ENCODE measurements at regions not wholly inside any gene's neighbourhood (a gene's known extent, or its start where the extent isn't known, plus 50 kb on each side); places are given as distances from the start of the nearest gene placed in this dataset.

DNA sequence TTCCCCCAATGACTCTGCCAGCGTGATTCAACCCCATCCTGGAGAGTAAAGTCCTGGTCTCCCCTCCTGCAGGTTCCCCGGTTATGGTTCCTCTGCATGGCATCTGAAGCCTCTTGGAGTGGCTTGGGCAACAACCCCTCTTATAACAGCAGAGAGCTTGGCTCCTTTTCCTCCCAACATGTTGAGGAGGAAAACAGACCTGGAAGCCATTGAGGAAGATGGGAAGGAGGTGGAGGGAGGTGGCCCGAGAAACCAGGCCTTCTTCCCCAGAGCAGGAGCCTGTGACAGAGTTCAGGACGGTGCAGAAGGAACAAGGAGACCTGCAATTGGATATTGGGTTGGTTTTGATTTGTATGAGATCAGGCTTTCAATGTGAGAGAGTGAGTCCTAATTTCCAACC is 184.0 kb upstream of the ADCY1 start:
- Mint-ChIP-seq H3K27me3 (peaks cover 7% of the 10 kb centered on the region), H3K36me3 (no peaks in the 10 kb centered on the region), H3K4me3 (no peak overlapping the region), H3K9me3 (peaks cover 8% of the 10 kb centered on the region), H3K27ac (no peak overlapping the region), H3K4me1 (no peaks in the 10 kb centered on the region)
- DNase-seq (ENCODE audit: low spot score in 2 of 2) (no peak), ATAC-seq (ENCODE audit: low read depth) (no peak)

DNA sequence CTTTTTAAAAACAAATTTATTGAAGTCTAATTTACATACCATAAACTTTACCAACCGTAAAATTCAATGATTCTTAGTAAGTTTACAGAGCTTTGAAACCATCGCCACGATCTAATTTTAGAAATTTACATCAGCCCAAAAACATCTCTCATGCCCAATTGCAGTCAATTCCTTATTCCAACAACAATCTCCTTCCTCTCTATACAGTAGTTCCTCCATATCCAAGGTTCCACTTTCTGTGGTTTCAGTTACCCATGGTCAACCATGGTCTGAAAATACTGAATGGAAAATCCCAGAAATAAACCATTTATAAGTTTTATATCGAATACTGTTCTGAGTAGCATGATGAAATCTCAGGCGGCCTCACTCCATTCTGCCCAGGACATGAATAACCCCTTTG is 183.4 kb upstream of the ADCY1 start:
- ATAC-seq (ENCODE audit: low read depth) = no peak
- H3K4me3 Mint-ChIP-seq = no peak overlapping the region
- DNase-seq (ENCODE audit: low spot score in 2 of 2) = no peak
- H3K4me1 Mint-ChIP-seq = no peaks in the 10 kb centered on the region
- peaks cover 1% of the 10 kb centered on the region for H3K27me3 Mint-ChIP-seq
- H3K9me3 Mint-ChIP-seq = peaks cover 8% of the 10 kb centered on the region
- H3K27ac Mint-ChIP-seq = no peak overlapping the region
- H3K36me3 Mint-ChIP-seq = no peaks in the 10 kb centered on the region

DNA sequence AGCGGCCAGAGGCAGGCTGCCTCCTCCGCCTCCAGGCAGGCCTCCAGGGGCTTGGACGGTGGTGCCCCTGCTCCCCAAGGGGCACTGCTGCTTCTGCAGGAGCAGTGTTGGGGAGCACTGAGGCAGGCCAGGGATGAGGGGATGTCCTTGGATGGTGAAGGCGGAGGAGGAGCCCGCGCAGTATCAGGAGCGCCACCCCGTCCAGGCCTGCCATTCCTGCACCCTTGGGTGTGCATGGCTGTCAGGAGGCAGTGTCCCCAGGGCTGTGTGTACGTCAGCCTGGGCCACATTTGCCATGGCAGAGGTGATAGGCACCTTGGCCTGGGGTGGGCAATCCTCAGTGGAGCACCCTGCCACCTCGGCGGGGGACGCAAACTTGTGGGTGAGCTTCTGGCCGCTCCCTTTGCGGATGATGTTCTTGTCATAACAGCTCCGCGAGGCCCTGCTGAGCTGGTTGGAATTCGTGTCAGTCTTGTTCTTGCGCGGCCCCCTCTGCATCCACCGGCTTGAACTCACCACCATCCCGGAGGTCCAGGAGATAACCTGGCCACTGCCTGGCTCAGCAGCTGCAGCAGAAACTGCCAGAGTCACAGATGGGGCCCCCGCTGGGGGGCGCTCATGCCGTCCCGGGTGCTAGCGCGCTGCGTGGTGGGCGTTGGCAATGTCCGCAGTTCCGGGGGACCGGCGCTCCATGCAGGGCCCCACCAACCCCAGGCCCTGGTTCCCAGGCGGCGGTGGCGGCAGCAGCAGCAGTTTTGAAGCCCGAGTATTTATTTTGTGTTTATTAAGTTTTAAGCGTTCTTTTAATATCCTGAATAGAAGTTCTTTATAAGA is 182.3 kb upstream of the ADCY1 start:
- Mint-ChIP-seq H3K4me1 (no peaks in the 10 kb centered on the region), H3K4me3 (no peak overlapping the region), H3K27ac (no peak overlapping the region), H3K9me3 (peaks cover 10% of the 10 kb centered on the region), H3K27me3 (no peaks in the 10 kb centered on the region), H3K36me3 (no peaks in the 10 kb centered on the region)
- DNase-seq (ENCODE audit: low spot score in 2 of 2) = no peak
- ATAC-seq (ENCODE audit: low read depth) = no peak

DNA sequence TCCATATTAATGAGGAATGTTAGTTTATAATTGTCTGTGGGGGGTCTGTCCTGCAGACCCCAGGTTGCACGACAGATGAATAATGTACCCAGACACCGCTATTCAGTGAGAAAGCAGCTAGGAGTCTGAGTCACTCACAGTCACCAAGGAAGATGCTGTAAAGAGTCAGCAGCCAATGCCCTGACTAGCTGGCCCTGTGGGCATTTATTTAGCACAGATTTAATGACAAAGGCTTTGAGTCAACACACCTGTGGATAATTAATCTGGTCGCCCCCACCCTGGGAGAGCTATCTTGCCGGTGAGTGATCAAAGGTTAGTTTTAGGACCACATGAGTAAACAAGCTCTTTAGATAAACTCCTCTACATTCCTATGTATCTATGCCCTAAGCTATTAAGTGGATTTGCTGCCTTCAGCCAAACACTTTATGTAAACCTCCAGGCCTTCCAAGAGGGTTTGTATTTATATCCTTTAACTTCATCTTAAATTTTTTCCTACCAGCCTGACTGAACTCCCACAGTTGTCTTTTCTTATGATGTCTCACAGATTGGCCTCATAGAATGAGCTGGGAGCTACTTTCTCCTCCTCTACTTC is 180.0 kb upstream of the ADCY1 start:
- Mint-ChIP-seq H3K27me3 (peaks cover 4% of the 10 kb centered on the region), H3K4me3 (no peak overlapping the region), H3K27ac (no peak overlapping the region), H3K4me1 (no peaks in the 10 kb centered on the region), H3K36me3 (no peaks in the 10 kb centered on the region), H3K9me3 (peaks cover 13% of the 10 kb centered on the region)
- DNase-seq (ENCODE audit: low spot score in 2 of 2) (no peak), ATAC-seq (ENCODE audit: low read depth) (no peak)

DNA sequence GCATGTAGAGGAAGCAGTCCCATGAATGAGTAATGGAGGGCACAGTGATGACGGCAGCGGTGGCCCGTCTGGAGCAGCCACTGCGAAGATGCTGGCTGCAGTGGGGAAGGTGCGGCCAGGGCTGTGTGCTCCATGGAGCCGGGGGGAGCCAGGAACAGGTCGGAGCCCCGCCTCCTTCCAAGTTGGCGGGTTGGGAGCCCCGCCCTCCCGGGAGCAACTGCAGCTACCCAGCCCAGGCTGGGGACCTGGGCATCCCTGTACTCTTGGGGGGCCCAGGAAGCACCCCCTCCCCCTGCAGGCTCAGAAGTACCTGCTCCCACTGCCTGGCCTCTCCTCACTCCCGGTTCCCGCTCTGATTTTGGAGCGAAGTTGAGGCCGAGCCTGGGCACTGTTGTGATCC is 175.1 kb upstream of the ADCY1 start:
- Mint-ChIP-seq H3K4me1 (no peaks in the 10 kb centered on the region), H3K36me3 (no peaks in the 10 kb centered on the region), H3K27me3 (peaks cover 16% of the 10 kb centered on the region), H3K4me3 (no peak overlapping the region), H3K27ac (no peak overlapping the region), H3K9me3 (peaks cover 12% of the 10 kb centered on the region)
- ATAC-seq (ENCODE audit: low read depth) = no peak
- DNase-seq (ENCODE audit: low spot score in 2 of 2) = no peak

DNA sequence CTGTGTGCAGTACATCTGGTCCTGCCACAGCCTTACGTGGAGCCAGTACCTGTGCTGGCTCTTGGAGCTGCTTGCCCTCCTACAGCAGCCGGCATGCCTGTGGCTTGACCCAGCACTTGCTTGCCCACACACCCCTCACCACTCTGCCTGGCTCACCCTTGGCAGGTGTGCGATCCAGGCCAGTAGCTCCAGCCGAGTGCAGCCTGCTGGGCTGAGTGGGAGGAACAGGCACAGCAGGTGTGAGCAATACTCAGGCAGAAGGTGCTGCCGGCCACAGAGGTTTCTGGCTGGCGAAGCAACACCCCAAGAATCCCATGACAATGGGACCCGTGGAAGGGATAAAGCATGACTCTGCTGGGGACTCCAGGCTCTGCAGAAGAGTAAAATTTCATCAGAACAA is 173.5 kb upstream of the ADCY1 start:
- no peak for DNase-seq (ENCODE audit: low spot score in 2 of 2)
- no peak overlapping the region for H3K27ac Mint-ChIP-seq

DNA sequence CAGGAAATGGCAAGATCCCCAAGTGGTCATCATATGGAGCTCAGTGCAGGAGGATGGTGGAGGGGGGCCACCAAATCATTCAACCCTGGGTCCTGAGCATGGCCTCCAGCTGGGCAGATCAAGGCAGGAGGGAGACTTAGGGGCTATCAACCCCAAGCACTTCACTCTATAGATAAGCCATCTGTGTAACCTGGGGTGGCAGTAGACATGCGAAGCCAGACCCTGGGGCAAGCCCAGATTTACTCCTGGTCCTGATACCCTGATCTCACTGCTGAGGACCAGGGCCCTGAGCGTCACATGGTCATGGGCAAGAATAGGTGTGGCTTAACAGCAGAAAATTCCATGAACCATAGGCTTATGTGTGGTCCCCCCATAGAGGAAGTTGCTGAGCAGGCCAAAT is 173.0 kb upstream of the ADCY1 start:
- ATAC-seq (ENCODE audit: low read depth) (no peak), DNase-seq (ENCODE audit: low spot score in 2 of 2) (no peak)
- no peaks in the 10 kb centered on the region for H3K4me1 Mint-ChIP-seq
- no peak overlapping the region for H3K27ac Mint-ChIP-seq
- H3K27me3 Mint-ChIP-seq = peaks cover 16% of the 10 kb centered on the region
- H3K4me3 Mint-ChIP-seq = no peak overlapping the region
- H3K9me3 Mint-ChIP-seq = peaks cover 8% of the 10 kb centered on the region
- no peaks in the 10 kb centered on the region for H3K36me3 Mint-ChIP-seq

More for the DNA sequence above, 173.5 kb upstream of the ADCY1 start:
- Mint-ChIP-seq H3K4me1 (no peaks in the 10 kb centered on the region), H3K9me3 (peaks cover 8% of the 10 kb centered on the region), H3K4me3 (no peak overlapping the region), H3K27me3 (peaks cover 16% of the 10 kb centered on the region), H3K36me3 (no peaks in the 10 kb centered on the region)
- no peak for ATAC-seq (ENCODE audit: low read depth)

GRCh38 chr7:45401851-45402250 is 172.3 kb upstream of the ADCY1 start:
- H3K36me3 Mint-ChIP-seq = no peaks in the 10 kb centered on the region
- no peak overlapping the region for H3K27ac Mint-ChIP-seq
- no peaks in the 10 kb centered on the region for H3K4me1 Mint-ChIP-seq
- peaks cover 7% of the 10 kb centered on the region for H3K9me3 Mint-ChIP-seq
- DNase-seq (ENCODE audit: low spot score in 2 of 2) = no peak
- no peak overlapping the region for H3K4me3 Mint-ChIP-seq
- no peak for ATAC-seq (ENCODE audit: low read depth)
- peaks cover 16% of the 10 kb centered on the region for H3K27me3 Mint-ChIP-seq

DNA sequence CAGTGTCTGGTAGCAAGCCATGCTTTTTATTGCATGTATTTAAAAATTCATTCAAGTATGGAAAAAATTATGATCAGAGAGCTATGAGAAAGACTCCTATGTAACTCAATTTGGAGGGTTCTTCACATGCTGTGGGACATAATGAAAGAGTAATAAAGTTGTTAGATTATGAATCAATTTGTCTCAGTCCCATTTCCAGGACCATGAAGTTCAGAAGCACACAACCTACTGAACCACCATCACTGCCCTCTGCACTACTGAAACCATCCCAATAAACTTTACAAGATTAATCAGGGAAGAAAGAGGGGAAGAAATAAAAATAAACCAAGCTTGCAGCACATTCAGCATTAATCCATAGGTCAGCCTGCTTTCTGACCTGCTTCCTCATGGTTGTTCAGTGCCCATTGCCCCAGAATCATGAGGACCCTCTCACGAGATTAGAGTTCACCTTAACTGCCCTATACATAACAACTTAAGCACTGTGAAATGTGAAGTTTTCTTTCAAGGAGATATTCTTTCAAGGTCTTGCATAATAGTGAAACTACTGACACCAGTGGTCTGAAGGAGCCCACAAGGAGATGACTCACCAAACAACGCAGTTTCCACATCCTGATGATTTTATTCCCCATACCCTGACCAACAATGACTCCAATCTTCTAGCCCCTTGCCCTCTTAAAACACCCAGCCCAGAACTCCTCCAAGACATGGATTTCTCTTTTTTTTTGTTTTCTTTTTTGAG is 171.5 kb upstream of the ADCY1 start:
- ATAC-seq (ENCODE audit: low read depth) (no peak), DNase-seq (ENCODE audit: low spot score in 2 of 2) (no peak)
- H3K9me3 Mint-ChIP-seq = peaks cover 4% of the 10 kb centered on the region
- H3K27me3 Mint-ChIP-seq = peaks cover 16% of the 10 kb centered on the region
- H3K27ac Mint-ChIP-seq = no peak overlapping the region
- H3K36me3 Mint-ChIP-seq = no peaks in the 10 kb centered on the region
- no peaks in the 10 kb centered on the region for H3K4me1 Mint-ChIP-seq
- no peak overlapping the region for H3K4me3 Mint-ChIP-seq

GRCh38 chr7:45404622-45405021 is 169.5 kb upstream of the ADCY1 start:
- H3K36me3 Mint-ChIP-seq = no peaks in the 10 kb centered on the region
- DNase-seq (ENCODE audit: low spot score in 2 of 2) (no peak), ATAC-seq (ENCODE audit: low read depth) (no peak)
- no peak overlapping the region for H3K27ac Mint-ChIP-seq
- no peak overlapping the region for H3K4me3 Mint-ChIP-seq
- peaks cover 12% of the 10 kb centered on the region for H3K27me3 Mint-ChIP-seq
- H3K4me1 Mint-ChIP-seq = no peaks in the 10 kb centered on the region
- peaks cover 4% of the 10 kb centered on the region for H3K9me3 Mint-ChIP-seq

DNA sequence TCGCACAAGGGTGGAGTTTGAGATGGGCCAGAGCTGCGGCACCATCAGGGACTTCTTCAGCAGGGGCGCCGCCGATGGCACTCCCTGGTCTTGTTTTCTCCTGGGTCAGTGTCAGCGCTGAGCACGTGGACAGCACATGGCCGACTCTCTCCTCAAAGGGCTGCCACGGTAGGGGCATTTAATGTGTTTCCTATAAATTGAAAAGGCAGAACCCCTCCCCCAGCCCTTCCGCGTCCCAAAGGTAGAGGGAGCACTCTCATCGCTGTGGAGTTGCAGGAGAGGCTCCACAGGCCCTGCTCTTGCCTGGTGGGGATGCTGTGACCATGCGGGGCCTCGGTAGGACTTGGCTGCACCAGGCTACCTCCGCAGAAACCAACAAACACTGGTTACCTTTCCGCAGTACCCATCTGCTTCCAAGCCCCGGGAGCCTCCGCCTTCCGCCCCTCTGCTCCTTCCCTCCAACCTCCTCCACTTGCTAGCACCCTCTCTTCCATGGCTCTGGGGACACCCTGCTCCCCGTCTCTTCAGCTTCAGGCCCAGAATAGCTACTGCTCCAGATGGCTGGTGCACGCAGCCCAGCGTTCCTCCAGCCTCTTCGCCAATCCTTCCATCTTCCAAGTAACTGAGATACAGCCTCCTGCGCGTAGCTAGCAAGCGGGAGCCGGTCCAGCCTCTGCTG is 166.3 kb upstream of the ADCY1 start:
- H3K4me3 Mint-ChIP-seq = no peak overlapping the region
- peaks cover 9% of the 10 kb centered on the region for H3K27me3 Mint-ChIP-seq
- H3K4me1 Mint-ChIP-seq = no peaks in the 10 kb centered on the region
- peaks cover 6% of the 10 kb centered on the region for H3K9me3 Mint-ChIP-seq
- no peaks in the 10 kb centered on the region for H3K36me3 Mint-ChIP-seq
- no peak for ATAC-seq (ENCODE audit: low read depth)
- no peak overlapping the region for H3K27ac Mint-ChIP-seq
- no peak for DNase-seq (ENCODE audit: low spot score in 2 of 2)

DNA sequence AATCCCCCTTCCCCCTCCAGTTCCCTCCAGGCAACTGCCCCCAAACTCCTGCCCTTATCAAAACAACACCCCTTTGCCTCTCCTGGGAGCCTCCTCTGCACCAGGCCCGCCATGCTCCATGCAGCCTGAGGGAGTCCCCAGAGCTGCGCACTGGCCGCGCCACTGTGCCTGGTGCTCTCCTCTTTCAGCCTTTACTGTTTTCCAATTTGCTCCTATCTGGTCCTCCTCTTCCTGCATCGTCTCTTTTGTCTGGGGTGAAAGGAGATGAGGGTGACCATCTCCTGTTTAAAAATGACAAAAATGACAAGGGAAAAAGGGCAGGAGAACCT is 165.8 kb upstream of the ADCY1 start:
- Mint-ChIP-seq H3K4me1 (no peaks in the 10 kb centered on the region), H3K9me3 (peaks cover 6% of the 10 kb centered on the region), H3K4me3 (no peak overlapping the region), H3K36me3 (no peaks in the 10 kb centered on the region), H3K27ac (no peak overlapping the region), H3K27me3 (peaks cover 7% of the 10 kb centered on the region)
- ATAC-seq (ENCODE audit: low read depth) (no peak), DNase-seq (ENCODE audit: low spot score in 2 of 2) (no peak)

DNA sequence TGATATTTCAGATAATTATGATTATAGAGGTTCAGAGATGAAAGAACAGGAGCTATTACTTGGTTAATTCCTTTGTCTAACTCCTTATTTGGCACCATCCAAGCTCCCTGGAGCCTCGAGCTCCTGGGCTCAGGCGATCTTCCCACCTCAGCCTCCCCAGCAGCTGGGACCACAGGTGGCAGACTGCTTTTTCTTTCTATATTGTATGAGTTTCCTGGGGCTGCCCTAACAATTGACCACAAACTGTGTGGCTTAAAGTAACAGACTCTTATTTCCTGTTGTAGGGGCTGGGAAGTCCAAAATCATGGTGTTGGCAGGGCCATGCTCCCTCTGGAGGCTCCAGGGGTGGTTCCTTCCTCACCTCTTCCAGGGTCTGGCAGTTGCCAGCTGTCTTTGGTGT is 163.3 kb upstream of the ADCY1 start:
- ATAC-seq (ENCODE audit: low read depth) (no peak), DNase-seq (ENCODE audit: low spot score in 2 of 2) (no peak)
- Mint-ChIP-seq H3K9me3 (peaks cover 2% of the 10 kb centered on the region), H3K27ac (no peak overlapping the region), H3K27me3 (peaks cover 6% of the 10 kb centered on the region), H3K36me3 (no peaks in the 10 kb centered on the region), H3K4me1 (no peaks in the 10 kb centered on the region), H3K4me3 (no peak overlapping the region)

DNA sequence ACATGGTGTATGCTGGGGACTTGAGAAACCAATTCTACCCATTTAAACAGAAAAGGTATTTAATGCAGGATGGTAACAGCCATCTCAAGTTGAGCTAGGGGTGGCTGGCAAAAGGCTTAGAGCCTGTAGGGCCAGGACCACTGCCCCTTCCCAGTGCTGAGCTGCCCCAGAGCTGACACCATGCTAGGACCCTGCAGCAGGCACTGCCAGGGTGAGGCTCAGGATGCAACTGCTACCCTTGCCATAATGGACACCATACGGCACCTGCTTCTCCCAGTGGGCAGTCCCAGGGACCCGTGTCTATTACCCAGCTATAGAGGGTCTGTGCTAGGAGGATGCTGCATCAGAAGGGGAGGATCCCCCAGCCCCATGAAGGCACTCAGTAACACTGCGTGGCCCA is 160.7 kb upstream of the ADCY1 start:
- Mint-ChIP-seq H3K4me3 (no peak overlapping the region), H3K36me3 (no peaks in the 10 kb centered on the region), H3K27me3 (peaks cover 3% of the 10 kb centered on the region), H3K9me3 (peaks cover 2% of the 10 kb centered on the region), H3K4me1 (no peaks in the 10 kb centered on the region), H3K27ac (no peak overlapping the region)
- no peak for ATAC-seq (ENCODE audit: low read depth)
- no peak for DNase-seq (ENCODE audit: low spot score in 2 of 2)
